CD14-positive monocyte (primary cell): ENCODE measurements at regions not wholly inside any gene's neighbourhood (a gene's known extent, or its start where the extent isn't known, plus 50 kb on each side); places are given as distances from the start of the nearest gene placed in this dataset.

Source experiments
- DNase-seq, 3 donors: peaks; one replicate each; pipeline ENCODE4 v3.0.0-alpha.2; 2011 to 2022
- H2AFZ ChIP-seq: 2 replicates; pipeline ENCODE4 v1.6.0; 2012; ENCODE audit warnings: mild to moderate bottlenecking, low read depth, low read length, inconsistent platforms; ENCODE audit not compliant: insufficient read depth, poor library complexity, severe bottlenecking
- H3K27ac ChIP-seq, 2 donors: 1 replicate in 1 of 2; 2 replicates in 1 of 2; pipeline ENCODE4 v1.5.1; 2012 to 2013; ENCODE audit warnings: low read length in 2 of 2, control low read depth in 1 of 2, inconsistent platforms in 1 of 2, low read depth in 1 of 2, mild to moderate bottlenecking in 1 of 2
- H3K27me3 ChIP-seq, 2 donors: one replicate each; pipeline versions ENCODE4 v1.6.0 to v1.6.1; 2011 to 2013; ENCODE audit warnings: low read length in 2 of 2; ENCODE audit not compliant: control insufficient read depth in 2 of 2, insufficient read depth in 2 of 2
- H3K36me3 ChIP-seq, 2 donors: replicated peaks in 1 of 2; 1 replicate in 1 of 2; 2 replicates in 1 of 2; pipeline versions ENCODE4 v1.5.1 to v1.6.1; 2012 to 2013; ENCODE audit warnings: low read length in 2 of 2, control low read depth in 1 of 2, inconsistent platforms in 1 of 2, mild to moderate bottlenecking in 1 of 2; ENCODE audit not compliant: insufficient read depth in 2 of 2, control insufficient read depth in 1 of 2
- H3K4me1 ChIP-seq, 2 donors: 1 replicate in 1 of 2; 2 replicates in 1 of 2; pipeline versions ENCODE4 v1.5.1 to v1.6.1; 2012 to 2013; ENCODE audit warnings: low read length in 2 of 2, control low read depth in 1 of 2, inconsistent platforms in 1 of 2, mild to moderate bottlenecking in 1 of 2, moderate library complexity in 1 of 2; ENCODE audit not compliant: insufficient read depth in 2 of 2, control insufficient read depth in 1 of 2
- H3K4me2 ChIP-seq: replicated peaks from 2 replicates; pipeline ENCODE3; 2012; ENCODE audit warnings: low read length, moderate library complexity, mild to moderate bottlenecking; ENCODE audit not compliant: poor library complexity, severe bottlenecking; ENCODE audit errors: extremely low read depth
- H3K4me3 ChIP-seq, 3 experiments: fragments of 200-600 bp in 1 of 3; sonication (generic) in 1 of 3; replicated peaks in 1 of 3; 1 replicate in 2 of 3; 2 replicates in 1 of 3; pipeline ENCODE4 v1.5.1; 2011 to 2013; ENCODE audit warnings: low read length in 3 of 3, mild to moderate bottlenecking in 3 of 3, control low read depth in 2 of 3, low read depth in 2 of 3, inconsistent platforms in 1 of 3, moderate library complexity in 1 of 3
- H3K79me2 ChIP-seq: 2 replicates; pipeline ENCODE4 v1.6.0; 2012; ENCODE audit warnings: mild to moderate bottlenecking, control low read depth, inconsistent platforms, low read length, moderate library complexity; ENCODE audit not compliant: insufficient read depth
- H3K9ac ChIP-seq: 2 replicates; pipeline ENCODE4 v1.6.0; 2017; ENCODE audit warnings: low read length, mild to moderate bottlenecking; ENCODE audit not compliant: insufficient read depth, poor library complexity, severe bottlenecking
- H3K9me3 ChIP-seq, 2 donors: replicated peaks in 1 of 2; 1 replicate in 1 of 2; 2 replicates in 1 of 2; pipeline versions ENCODE4 v1.5.1 to v1.6.1; 2012 to 2013; ENCODE audit warnings: low read length in 2 of 2, control low read depth in 1 of 2; ENCODE audit not compliant: control insufficient read depth in 1 of 2, insufficient read depth in 1 of 2
- H4K20me1 ChIP-seq: 2 replicates; pipeline ENCODE4 v1.6.0; 2012; ENCODE audit warnings: mild to moderate bottlenecking, low read length, control low read depth, moderate library complexity; ENCODE audit not compliant: insufficient read depth
- H3K27ac Mint-ChIP-seq, 7 donors: one replicate each; pipeline ENCODE4 v1.8.0; 2020; ENCODE audit warnings: mild to moderate bottlenecking in 7 of 7, mixed read lengths in 7 of 7, moderate library complexity in 6 of 7, inconsistent platforms in 2 of 7
- H3K27me3 Mint-ChIP-seq, 3 donors: one replicate each; pipeline ENCODE4 v1.8.0; 2021 to 2022; ENCODE audit warnings: low read depth in 3 of 3, mild to moderate bottlenecking in 3 of 3, mixed read lengths in 3 of 3, moderate library complexity in 3 of 3, inconsistent platforms in 1 of 3
- H3K36me3 Mint-ChIP-seq, 2 donors: one replicate each; pipeline ENCODE4 v1.8.0; 2020; ENCODE audit warnings: mixed read lengths in 2 of 2, inconsistent platforms in 1 of 2, mild to moderate bottlenecking in 1 of 2
- H3K4me1 Mint-ChIP-seq: one replicate; pipeline ENCODE4 v1.8.0; 2020; ENCODE audit warnings: mild to moderate bottlenecking, mixed read lengths
- H3K4me3 Mint-ChIP-seq, 2 donors: one replicate each; pipeline ENCODE4 v1.8.0; 2020; ENCODE audit warnings: mild to moderate bottlenecking in 2 of 2, mixed read lengths in 2 of 2, moderate library complexity in 1 of 2
- H3K9me3 Mint-ChIP-seq, 7 donors: one replicate each; pipeline ENCODE4 v1.8.0; 2020 to 2022; ENCODE audit warnings: mixed read lengths in 7 of 7, mild to moderate bottlenecking in 6 of 7, moderate library complexity in 6 of 7, inconsistent platforms in 2 of 7
- WGBS: methylation state at CpG from one replicate; pipeline ENCODE4 v1.1.5; 2013; ENCODE audit warnings: missing lambda C conversion rate; ENCODE audit not compliant: insufficient coverage; 5-methylcytosine and 5-hydroxymethylcytosine counted together
- intact Hi-C, 2 donors: fragments of 100-400 bp; cut with micrococcal nuclease; formaldehyde crosslinking; loops; one replicate each; pipeline versions ENCODE4 v1.15.0 to v1.15.1; 2023
- TF ChIP-seq, protein P1 (sequence below): fragments of 200-600 bp; IDR thresholded peaks from one replicate; pipeline ENCODE4 v1.8.0; 2022; ENCODE audit warnings: antibody characterized with exemption, mild to moderate bottlenecking

DNA sequence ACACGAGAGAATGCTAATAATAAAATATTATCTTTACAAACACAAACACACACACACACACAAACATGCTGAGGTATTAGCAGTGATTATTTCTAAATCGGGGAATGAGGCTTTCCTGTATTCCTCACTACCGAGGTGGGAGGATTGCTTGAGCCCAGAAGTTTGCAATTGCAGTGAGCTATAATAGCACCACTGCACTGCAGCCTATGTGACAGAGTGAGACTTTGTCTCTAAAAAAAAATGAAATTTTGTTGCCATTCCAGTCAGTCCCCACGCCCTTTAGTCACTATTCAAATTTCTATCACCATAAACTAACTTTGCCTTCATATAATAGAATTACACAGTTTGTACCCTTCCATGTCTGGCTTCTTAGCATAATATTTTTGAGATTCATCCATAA is 456.5 kb upstream of the CPEB2 start:
- no peaks in the 10 kb centered on the region for H3K4me1 ChIP-seq
- no peak overlapping the region for H3K9ac ChIP-seq
- H3K9me3 ChIP-seq: no peaks in the 10 kb centered on the region
- Mint-ChIP-seq H3K9me3 (peaks cover 4 to 15% (median 7%) of the 10 kb centered on the region in 7 donors), H3K27me3 (peaks cover 0 to 2% (median 0%) of the 10 kb centered on the region in 3 donors), H3K27ac (no peak overlapping the region), H3K4me3 (no peak overlapping the region), H3K4me1 (no peaks in the 10 kb centered on the region), H3K36me3 (no peaks in the 10 kb centered on the region)
- no peaks in the 10 kb centered on the region for H3K36me3 ChIP-seq
- no peak overlapping the region for H3K27ac ChIP-seq
- H3K4me2 ChIP-seq: no peak overlapping the region
- no peak overlapping the region for H3K4me3 ChIP-seq
- intact Hi-C loops: no loop called here
- WGBS: no CpG with 5 or more reads among the region's 4 CpGs
- H2AFZ ChIP-seq: no peak overlapping the region
- H3K79me2 ChIP-seq: no peaks in the 10 kb centered on the region
- TF ChIP-seq, protein P1, sequence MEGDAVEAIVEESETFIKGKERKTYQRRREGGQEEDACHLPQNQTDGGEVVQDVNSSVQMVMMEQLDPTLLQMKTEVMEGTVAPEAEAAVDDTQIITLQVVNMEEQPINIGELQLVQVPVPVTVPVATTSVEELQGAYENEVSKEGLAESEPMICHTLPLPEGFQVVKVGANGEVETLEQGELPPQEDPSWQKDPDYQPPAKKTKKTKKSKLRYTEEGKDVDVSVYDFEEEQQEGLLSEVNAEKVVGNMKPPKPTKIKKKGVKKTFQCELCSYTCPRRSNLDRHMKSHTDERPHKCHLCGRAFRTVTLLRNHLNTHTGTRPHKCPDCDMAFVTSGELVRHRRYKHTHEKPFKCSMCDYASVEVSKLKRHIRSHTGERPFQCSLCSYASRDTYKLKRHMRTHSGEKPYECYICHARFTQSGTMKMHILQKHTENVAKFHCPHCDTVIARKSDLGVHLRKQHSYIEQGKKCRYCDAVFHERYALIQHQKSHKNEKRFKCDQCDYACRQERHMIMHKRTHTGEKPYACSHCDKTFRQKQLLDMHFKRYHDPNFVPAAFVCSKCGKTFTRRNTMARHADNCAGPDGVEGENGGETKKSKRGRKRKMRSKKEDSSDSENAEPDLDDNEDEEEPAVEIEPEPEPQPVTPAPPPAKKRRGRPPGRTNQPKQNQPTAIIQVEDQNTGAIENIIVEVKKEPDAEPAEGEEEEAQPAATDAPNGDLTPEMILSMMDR: no peak
- DNase-seq: no peak
- no peaks in the 10 kb centered on the region for H3K27me3 ChIP-seq
- H4K20me1 ChIP-seq: no peaks in the 10 kb centered on the region

DNA sequence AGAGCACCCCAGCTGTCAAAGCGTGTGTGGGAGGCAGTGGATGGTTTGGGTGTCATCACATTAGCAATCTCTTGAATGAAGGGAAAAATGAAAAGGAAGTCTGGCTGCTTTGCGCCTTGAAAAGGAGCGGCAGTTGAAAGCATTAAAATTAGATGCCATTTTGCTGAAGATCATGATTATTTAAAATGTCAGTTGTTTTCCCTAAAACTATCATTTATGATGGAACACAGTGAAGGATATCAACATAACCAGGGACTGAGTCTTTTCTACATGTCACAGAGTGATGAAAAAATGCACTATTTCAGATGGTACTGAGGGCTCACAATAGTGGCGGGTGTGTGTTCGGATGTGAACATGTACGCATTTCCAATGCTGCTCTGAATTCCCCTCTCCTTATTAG is 450.2 kb upstream of the CPEB2 start:
- 81% methylated on average over 3 of the region's 6 CpGs for WGBS

More for the DNA sequence above, 450.2 kb upstream of the CPEB2 start:
- Mint-ChIP-seq H3K27me3 (no peaks in the 10 kb centered on the region), H3K4me3 (no peak overlapping the region), H3K27ac (no peak overlapping the region), H3K9me3 (peaks cover 2 to 15% (median 4%) of the 10 kb centered on the region in 7 donors), H3K4me1 (no peaks in the 10 kb centered on the region), H3K36me3 (no peaks in the 10 kb centered on the region)
- Histone ChIP-seq H2AFZ (no peak overlapping the region), H3K36me3 (no peaks in the 10 kb centered on the region), H3K27ac (no peak overlapping the region), H3K4me3 (no peak overlapping the region), H4K20me1 (no peaks in the 10 kb centered on the region), H3K4me1 (no peaks in the 10 kb centered on the region), H3K9me3 (peaks cover 0 to 3% of the 10 kb centered on the region in 2 donors), H3K79me2 (no peaks in the 10 kb centered on the region), H3K27me3 (no peaks in the 10 kb centered on the region), H3K9ac (no peak overlapping the region), H3K4me2 (no peak overlapping the region)
- DNase-seq: no peak
- TF ChIP-seq, protein P1: no peak
- intact Hi-C loops: no loop called here
